LNCaP clone FGC (cell line): ENCODE measurements at regions not wholly inside any gene's neighbourhood (a gene's known extent, or its start where the extent isn't known, plus 50 kb on each side); places are given as distances from the start of the nearest gene placed in this dataset.

Experiments
- DNase-seq: peaks from one replicate; pipeline ENCODE4 v3.0.0-alpha.2; 2011; ENCODE audit warnings: low read depth
- H3K4me3 ChIP-seq: 2 replicates; pipeline ENCODE4 v1.5.1; 2011; ENCODE audit warnings: mild to moderate bottlenecking, low read depth, low read length, control low read depth
- CTCF ChIP-seq: IDR thresholded peaks from 2 replicates; pipeline ENCODE4 v1.5.1; 2012; ENCODE audit warnings: mild to moderate bottlenecking; ENCODE audit not compliant: control insufficient read depth, insufficient read depth; ENCODE audit errors: extremely low read depth

GRCh38 chr21:24011087-24011486 is 1596.2 kb downstream of the MRPL39 start:
- no peak overlapping the region for H3K4me3 ChIP-seq
- no peak for DNase-seq
- TF ChIP-seq CTCF: no peak

- H3K4me3 ChIP-seq: no peak overlapping the region
- DNase-seq: no peak
- no peak for TF ChIP-seq CTCF
Observed at GRCh38 chr21:24007592-24007991, 1599.7 kb downstream of the MRPL39 start.

- H3K4me3 ChIP-seq: no peak overlapping the region
- TF ChIP-seq CTCF: no peak
- no peak for DNase-seq
Observed at GRCh38 chr21:23986987-23987386, 1620.3 kb downstream of the MRPL39 start.

GRCh38 chr21:23986214-23986613 is 1621.1 kb downstream of the MRPL39 start:
- H3K4me3 ChIP-seq: no peak overlapping the region
- no peak for TF ChIP-seq CTCF
- DNase-seq: no peak

- H3K4me3 ChIP-seq: no peak overlapping the region
- TF ChIP-seq CTCF: no peak
- DNase-seq: no peak
Observed at GRCh38 chr21:23982546-23982945, 1624.7 kb downstream of the MRPL39 start.

- DNase-seq: no peak
- no peak for TF ChIP-seq CTCF
- H3K4me3 ChIP-seq: no peak overlapping the region
Observed at GRCh38 chr21:23977971-23978370, 1629.3 kb downstream of the MRPL39 start.
